ENCODE measurements at regions not wholly inside any gene's neighbourhood (a gene's known extent, or its start where the extent isn't known, plus 50 kb on each side); places are given as distances from the start of the nearest gene placed in this dataset.

- no peak for DNase-seq
Observed at GRCh38 chr2:236940916-236941520, 144.7 kb upstream of the COPS8 start.

GRCh38 chr2:236941551-236941950, 144.1 kb upstream of the COPS8 start:
- no peak for DNase-seq

- no peak for DNase-seq
Observed at GRCh38 chr2:236942554-236942953, 143.1 kb upstream of the COPS8 start.

- DNase-seq, result no peak
Observed at GRCh38 chr2:236943068-236943467, 142.6 kb upstream of the COPS8 start.

- DNase-seq, result no peak
Observed at GRCh38 chr2:236943841-236944513, 141.7 kb upstream of the COPS8 start.

GRCh38 chr2:236944561-236944960, 141.1 kb upstream of the COPS8 start:
- DNase-seq, result no peak

- no peak for DNase-seq
Observed at GRCh38 chr2:236945431-236946016, 140.2 kb upstream of the COPS8 start.

- no peak for DNase-seq
Observed at GRCh38 chr2:236946871-236947270, 138.8 kb upstream of the COPS8 start.

- DNase-seq, result no peak
Observed at GRCh38 chr2:236947294-236947693, 138.4 kb upstream of the COPS8 start.

- DNase-seq, result no peak
Observed at GRCh38 chr2:236947896-236948295, 137.8 kb upstream of the COPS8 start.

GRCh38 chr2:236949089-236949905, 136.4 kb upstream of the COPS8 start:
- DNase-seq, result no peak

- DNase-seq, result no peak
Observed at GRCh38 chr2:236951830-236952475, 133.7 kb upstream of the COPS8 start.

- DNase-seq, result no peak
Observed at GRCh38 chr2:236954641-236955040, 131.0 kb upstream of the COPS8 start.

- no peak for DNase-seq
Observed at GRCh38 chr2:236955521-236956030, 130.1 kb upstream of the COPS8 start.

GRCh38 chr2:236956031-236956618, 129.6 kb upstream of the COPS8 start:
- no peak for DNase-seq

GRCh38 chr2:236956641-236957040, 129.0 kb upstream of the COPS8 start:
- no peak for DNase-seq

- no peak for DNase-seq
Observed at GRCh38 chr2:236959036-236959435, 126.7 kb upstream of the COPS8 start.

GRCh38 chr2:236959876-236960275, 125.8 kb upstream of the COPS8 start:
- no peak for DNase-seq

- no peak for DNase-seq
Observed at GRCh38 chr2:236960531-236960930, 125.2 kb upstream of the COPS8 start.

- DNase-seq, result no peak
Observed at GRCh38 chr2:236962816-236963215, 122.9 kb upstream of the COPS8 start.

- DNase-seq, result no peak
Observed at GRCh38 chr2:236963631-236964182, 122.0 kb upstream of the COPS8 start.

GRCh38 chr2:236964291-236964690, 121.4 kb upstream of the COPS8 start:
- DNase-seq, result no peak

Data from hematopoietic multipotent progenitor cell treated with erythropoietin and hydrocortisone succinate and interleukin-3 and kit ligand, for 8 days (in vitro differentiated cells).